ENCODE measurements at regions not wholly inside any gene's neighbourhood (a gene's known extent, or its start where the extent isn't known, plus 50 kb on each side); places are given as distances from the start of the nearest gene placed in this dataset.

GRCh38 chr7:46165276-46165675 lies 244.2 kb upstream of the IGFBP3 start:
- H3K4me3 ChIP-seq, result no peak overlapping the region
- no peaks in the 10 kb centered on the region for H3K4me1 ChIP-seq
- H3K27ac ChIP-seq, result no peak overlapping the region
- H3K9me3 ChIP-seq, result no peaks in the 10 kb centered on the region
- DNase-seq (ENCODE audit: extremely low spot score in 2 of 2), result no peak
- no peaks in the 10 kb centered on the region for H3K36me3 ChIP-seq
- no peak for TF ChIP-seq CTCF (IDR thresholded peaks at IDR 0.05)
- no peak for TF ChIP-seq POLR2A (IDR thresholded peaks at IDR 0.05)
- no peak for TF ChIP-seq POLR2AphosphoS5 (IDR thresholded peaks at IDR 0.05; ENCODE audit: insufficient read depth in 1 of 2, low read depth in 1 of 2)
- intact Hi-C loops (cut with DNase I), result no loop called here
- no peaks in the 10 kb centered on the region for H3K27me3 ChIP-seq

GRCh38 chr7:46164629-46165028 lies 243.6 kb upstream of the IGFBP3 start:
- no peaks in the 10 kb centered on the region for H3K36me3 ChIP-seq
- TF ChIP-seq CTCF (IDR thresholded peaks at IDR 0.05), result no peak
- no peak overlapping the region for H3K4me3 ChIP-seq
- intact Hi-C loops (cut with DNase I), result no loop called here
- H3K27ac ChIP-seq, result no peak overlapping the region
- H3K27me3 ChIP-seq, result no peaks in the 10 kb centered on the region
- H3K4me1 ChIP-seq, result no peaks in the 10 kb centered on the region
- no peak for DNase-seq (ENCODE audit: extremely low spot score in 2 of 2)
- no peaks in the 10 kb centered on the region for H3K9me3 ChIP-seq

GRCh38 chr7:46163246-46163645 lies 242.2 kb upstream of the IGFBP3 start:
- no peak for DNase-seq (ENCODE audit: extremely low spot score in 2 of 2)
- H3K4me1 ChIP-seq, result no peaks in the 10 kb centered on the region
- H3K27me3 ChIP-seq, result no peaks in the 10 kb centered on the region
- TF ChIP-seq CTCF (IDR thresholded peaks at IDR 0.05) (no peak), POLR2A (IDR thresholded peaks at IDR 0.05) (no peak), POLR2AphosphoS5 (IDR thresholded peaks at IDR 0.05; ENCODE audit: insufficient read depth in 1 of 2, low read depth in 1 of 2) (no peak)
- H3K36me3 ChIP-seq, result no peaks in the 10 kb centered on the region
- no peak overlapping the region for H3K4me3 ChIP-seq
- no peak overlapping the region for H3K27ac ChIP-seq
- H3K9me3 ChIP-seq, result no peaks in the 10 kb centered on the region
- intact Hi-C loops (cut with DNase I), result no loop called here

GRCh38 chr7:46162609-46163008 lies 241.5 kb upstream of the IGFBP3 start:
- H3K27me3 ChIP-seq, result no peaks in the 10 kb centered on the region
- no peak overlapping the region for H3K27ac ChIP-seq
- no peaks in the 10 kb centered on the region for H3K4me1 ChIP-seq
- TF ChIP-seq POLR2A (IDR thresholded peaks at IDR 0.05) (no peak), CTCF (IDR thresholded peaks at IDR 0.05) (no peak)
- H3K4me3 ChIP-seq, result no peak overlapping the region
- H3K36me3 ChIP-seq, result no peaks in the 10 kb centered on the region
- H3K9me3 ChIP-seq, result no peaks in the 10 kb centered on the region
- DNase-seq (ENCODE audit: extremely low spot score in 2 of 2), result no peak
- intact Hi-C loops (cut with DNase I), result no loop called here

GRCh38 chr7:46160861-46161260 lies 239.8 kb upstream of the IGFBP3 start:
- no peak overlapping the region for H3K4me3 ChIP-seq
- DNase-seq (ENCODE audit: extremely low spot score in 2 of 2), result no peak
- no peaks in the 10 kb centered on the region for H3K36me3 ChIP-seq
- no peaks in the 10 kb centered on the region for H3K4me1 ChIP-seq
- intact Hi-C loops (cut with DNase I), result no loop called here
- H3K27me3 ChIP-seq, result no peaks in the 10 kb centered on the region
- TF ChIP-seq POLR2A (IDR thresholded peaks at IDR 0.05) (no peak), CTCF (IDR thresholded peaks at IDR 0.05) (no peak), POLR2AphosphoS5 (IDR thresholded peaks at IDR 0.05; ENCODE audit: insufficient read depth in 1 of 2, low read depth in 1 of 2) (no peak)
- no peak overlapping the region for H3K27ac ChIP-seq
- no peaks in the 10 kb centered on the region for H3K9me3 ChIP-seq
